PC-3 (cell line): ENCODE measurements at regions not wholly inside any gene's neighbourhood (a gene's known extent, or its start where the extent isn't known, plus 50 kb on each side); places are given as distances from the start of the nearest gene placed in this dataset.

ENCODE experiments used
- CTCF ChIP-seq: fragments of 300-600 bp; sonication (generic); conservative IDR thresholded peaks from 2 replicates; pipeline ENCODE4 v1.5.1; 2017; ENCODE audit warnings: antibody characterized with exemption, low read depth, mild to moderate bottlenecking, low read length
- EZH2 ChIP-seq: fragments of 300-600 bp; sonication (generic); IDR thresholded peaks from one replicate; pipeline ENCODE4 v1.6.1; 2017; ENCODE audit warnings: antibody characterized with exemption, mild to moderate bottlenecking, low read length; ENCODE audit not compliant: unreplicated experiment

DNA sequence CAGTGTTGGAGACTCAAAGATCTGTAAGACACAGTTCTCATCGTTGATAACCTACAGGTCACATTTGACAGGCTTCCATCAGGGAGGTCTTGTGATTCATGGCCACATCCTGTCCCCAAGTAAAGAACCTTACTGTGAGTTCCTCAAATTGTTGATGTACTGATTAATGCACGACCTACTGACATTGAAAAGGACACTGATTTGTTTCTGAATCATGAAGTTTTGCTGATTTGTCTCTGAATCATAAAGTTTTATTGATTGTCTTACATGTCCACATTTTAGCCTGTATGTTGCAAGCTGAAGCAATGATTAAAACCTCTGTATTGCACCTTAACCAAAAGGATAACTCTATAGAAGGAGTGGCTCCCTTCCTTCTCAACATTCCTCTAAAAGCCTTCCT, 476.3 kb upstream of the RUNX1 start:
- no peak for TF ChIP-seq EZH2
- no peak for TF ChIP-seq CTCF
